ENCODE measurements at regions not wholly inside any gene's neighbourhood (a gene's known extent, or its start where the extent isn't known, plus 50 kb on each side); places are given as distances from the start of the nearest gene placed in this dataset.

GRCh38 chr6:167437888-167438484 lies 113.1 kb downstream of the TTLL2 start:
- TF ChIP-seq CTCF (IDR thresholded peaks at IDR 0.05; ENCODE audit: low read depth, low read length, missing control alignments) = no peak
- no peaks in the 10 kb centered on the region for H3K27me3 ChIP-seq (replicated peaks)
- no peak overlapping the region for H3K27ac ChIP-seq
- DNase-seq = no peak
- no peaks in the 10 kb centered on the region for H3K36me3 ChIP-seq (replicated peaks)
- no peak overlapping the region for H3K4me3 ChIP-seq (ENCODE audit: low read depth, low read length)
- in situ Hi-C loops (cut with HindIII; ENCODE audit: low pct_ligation_motif_present, low sequenced_read_pairs) = no loop called here

- Histone ChIP-seq H3K36me3 (replicated peaks) (no peaks in the 10 kb centered on the region), H3K27me3 (replicated peaks) (no peaks in the 10 kb centered on the region), H3K27ac (no peak overlapping the region), H3K4me3 (ENCODE audit: low read depth, low read length) (no peak overlapping the region)
- TF ChIP-seq CTCF (IDR thresholded peaks at IDR 0.05; ENCODE audit: low read depth, low read length, missing control alignments) = no peak
- no peak for DNase-seq
- in situ Hi-C loops (cut with HindIII; ENCODE audit: low pct_ligation_motif_present, low sequenced_read_pairs) = no loop called here
Observed at GRCh38 chr6:167441715-167442206, 116.9 kb downstream of the TTLL2 start.

GRCh38 chr6:167442245-167442644 lies 117.4 kb downstream of the TTLL2 start:
- no peak for DNase-seq
- no peaks in the 10 kb centered on the region for H3K27me3 ChIP-seq (replicated peaks)
- TF ChIP-seq CTCF (IDR thresholded peaks at IDR 0.05; ENCODE audit: low read depth, low read length, missing control alignments) = no peak
- in situ Hi-C loops (cut with HindIII; ENCODE audit: low pct_ligation_motif_present, low sequenced_read_pairs) = no loop called here
- no peak overlapping the region for H3K27ac ChIP-seq
- no peak overlapping the region for H3K4me3 ChIP-seq (ENCODE audit: low read depth, low read length)
- no peaks in the 10 kb centered on the region for H3K36me3 ChIP-seq (replicated peaks)

DNA sequence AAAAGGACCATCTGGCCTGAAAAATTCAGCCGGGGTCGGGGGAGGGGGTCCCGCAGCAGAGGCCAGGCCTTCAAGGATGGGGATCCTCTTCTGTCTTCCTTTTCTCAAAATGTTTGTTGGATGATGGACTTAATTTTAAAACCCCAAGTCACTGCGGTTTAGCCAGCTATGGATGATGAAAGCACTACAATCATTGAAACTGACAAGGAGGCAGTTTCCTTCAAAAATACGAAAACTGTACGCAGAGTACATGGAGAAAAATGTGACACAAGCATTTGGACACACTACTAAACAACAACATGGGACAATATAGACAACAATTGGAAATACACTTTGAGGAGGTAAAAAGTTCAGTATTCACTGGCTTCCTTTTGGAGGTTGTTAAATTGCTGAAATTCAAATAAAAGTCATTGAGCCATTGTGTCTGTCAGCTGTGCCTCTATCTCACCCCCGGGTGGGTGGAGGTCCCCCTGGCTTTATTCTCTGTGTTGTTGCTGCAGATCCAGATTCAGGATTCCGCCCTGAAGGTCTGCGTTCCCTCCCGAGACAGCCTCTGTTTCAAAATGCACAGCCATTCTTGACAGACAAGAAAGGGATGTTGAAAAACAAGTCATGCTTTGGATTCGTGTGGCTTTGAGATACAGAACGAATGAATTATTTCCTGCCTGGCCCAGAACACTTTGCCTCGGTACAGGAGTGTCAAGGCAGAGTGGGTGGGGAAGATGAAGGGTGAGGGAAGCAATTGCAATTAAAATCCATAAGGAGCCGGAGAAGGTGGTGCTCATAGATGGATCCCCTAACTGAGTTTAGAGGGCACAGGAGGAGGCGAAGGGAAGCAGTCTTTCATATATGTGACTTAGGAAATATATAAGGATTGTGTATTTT lies 118.2 kb downstream of the TTLL2 start:
- no peak overlapping the region for H3K27ac ChIP-seq
- no peaks in the 10 kb centered on the region for H3K27me3 ChIP-seq (replicated peaks)
- in situ Hi-C loops (cut with HindIII; ENCODE audit: low pct_ligation_motif_present, low sequenced_read_pairs) = no loop called here
- DNase-seq = no peak
- no peaks in the 10 kb centered on the region for H3K36me3 ChIP-seq (replicated peaks)
- no peak overlapping the region for H3K4me3 ChIP-seq (ENCODE audit: low read depth, low read length)
- no peak for TF ChIP-seq CTCF (IDR thresholded peaks at IDR 0.05; ENCODE audit: low read depth, low read length, missing control alignments)

DNA sequence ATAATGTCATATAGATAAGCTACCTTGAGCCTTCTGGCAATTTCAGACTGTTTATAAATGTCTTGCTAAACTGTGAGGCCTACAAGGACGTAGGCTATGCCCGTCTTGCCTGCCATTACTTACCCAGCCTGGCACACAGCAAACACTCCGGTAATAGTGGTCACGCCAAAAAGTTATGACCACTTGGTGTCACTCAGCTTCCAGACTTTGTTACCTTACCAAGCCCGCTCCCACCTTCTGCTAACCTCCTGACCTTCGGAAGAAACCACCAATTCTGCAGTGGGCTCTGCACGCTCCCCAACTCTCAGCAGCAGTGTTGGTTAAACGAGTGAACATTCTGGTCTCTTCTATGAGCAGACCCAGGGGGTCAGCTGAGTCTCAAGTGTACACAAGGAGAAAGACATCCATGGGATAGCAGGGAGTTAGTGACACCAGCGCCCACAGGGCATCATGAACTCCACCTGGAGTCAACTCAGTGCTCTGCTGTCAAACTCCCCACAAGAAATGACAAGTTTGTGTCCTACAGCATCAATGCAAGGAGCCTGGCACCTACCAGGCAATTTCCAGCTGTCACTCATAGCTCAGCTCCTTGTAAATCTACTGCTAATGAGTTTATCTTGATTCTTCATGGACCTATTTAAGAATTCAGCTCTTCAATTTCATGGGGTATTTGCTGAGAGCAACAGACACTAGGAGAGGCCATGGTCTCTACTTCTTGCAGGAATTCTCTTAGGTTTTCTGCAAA lies 119.9 kb downstream of the TTLL2 start:
- in situ Hi-C loops (cut with HindIII; ENCODE audit: low pct_ligation_motif_present, low sequenced_read_pairs) = no loop called here
- Histone ChIP-seq H3K27me3 (replicated peaks) (no peaks in the 10 kb centered on the region), H3K4me3 (ENCODE audit: low read depth, low read length) (no peak overlapping the region), H3K27ac (no peak overlapping the region), H3K36me3 (replicated peaks) (no peaks in the 10 kb centered on the region)
- TF ChIP-seq CTCF (IDR thresholded peaks at IDR 0.05; ENCODE audit: low read depth, low read length, missing control alignments) = no peak
- no peak for DNase-seq

All from brain microvascular endothelial cell (primary cell).